OCI-LY3 (cell line): ENCODE measurements at regions not wholly inside any gene's neighbourhood (a gene's known extent, or its start where the extent isn't known, plus 50 kb on each side); places are given as distances from the start of the nearest gene placed in this dataset.
"Not testable (repeated sequence)": the region's sequence is repeated elsewhere in the genome, so short reads cannot be mapped to it uniquely, and the experiment has no call there.

ENCODE experiments used
- H2AFZ ChIP-seq: fragments of 200-600, 300-600 bp; shearing (Covaris generic); 2 replicates; pipeline ENCODE4 v1.6.0; 2014; ENCODE audit warnings: antibody characterized with exemption, low read depth, low read length
- H3K27ac ChIP-seq: fragments of 200-600, 300-600 bp; sonication (generic); 2 replicates; pipeline ENCODE4 v1.5.1; 2014; ENCODE audit warnings: mild to moderate bottlenecking, low read length, moderate library complexity, mixed read lengths
- H3K27me3 ChIP-seq: fragments of 200-600, 300-600 bp; sonication (generic); 2 replicates; pipeline ENCODE4 v1.6.1; 2014; ENCODE audit warnings: low read depth, low read length, mixed read lengths
- H3K36me3 ChIP-seq: fragments of 200-600, 300-600 bp; sonication (generic); replicated peaks from 2 replicates; pipeline ENCODE3; 2014; ENCODE audit warnings: low read depth, low read length, mixed read lengths
- H3K4me1 ChIP-seq: fragments of 300-600, 200-600 bp; sonication (generic); 2 replicates; pipeline ENCODE4 v1.6.1; 2014; ENCODE audit warnings: low read length, mixed read lengths
- H3K4me2 ChIP-seq: fragments of 200-600, 300-600 bp; sonication (generic); 2 replicates; pipeline ENCODE4 v1.6.1; 2014; ENCODE audit warnings: low read length, mixed read lengths
- H3K4me3 ChIP-seq: fragments of 300-600, 200-600 bp; sonication (generic); 2 replicates; pipeline ENCODE4 v1.5.1; 2014; ENCODE audit warnings: antibody characterized with exemption, mild to moderate bottlenecking, low read length, moderate library complexity
- H3K79me2 ChIP-seq: fragments of 300-600, 200-600 bp; shearing (Covaris generic); 2 replicates; pipeline ENCODE4 v1.6.1; 2014; ENCODE audit warnings: mild to moderate bottlenecking, low read length, mixed read lengths
- H3K9ac ChIP-seq: fragments of 300-600, 200-600 bp; shearing (Covaris generic); 2 replicates; pipeline ENCODE4 v1.6.0; 2014; ENCODE audit warnings: mild to moderate bottlenecking, low read length, moderate library complexity
- H3K9me3 ChIP-seq: fragments of 200-600, 300-600 bp; shearing (Covaris generic); 2 replicates; pipeline ENCODE4 v1.6.1; 2014; ENCODE audit warnings: low read length, mixed read lengths; ENCODE audit not compliant: insufficient read depth
- H4K20me1 ChIP-seq: fragments of 200-600, 300-600 bp; sonication (generic); 2 replicates; pipeline ENCODE4 v1.6.1; 2016; ENCODE audit warnings: low read length, mixed read lengths; ENCODE audit not compliant: insufficient read depth
- CTCF ChIP-seq: fragments of 200-600, 300-600 bp; sonication (generic); IDR thresholded peaks from 2 replicates; pipeline ENCODE4 v1.5.1; 2014; ENCODE audit warnings: antibody characterized with exemption, low read length, low read depth
- EZH2phosphoT487 ChIP-seq: fragments of 200-600 bp; shearing (Covaris generic); IDR thresholded peaks from 2 replicates; pipeline ENCODE4 v1.6.1; 2018; ENCODE audit warnings: antibody characterized with exemption, mixed run types, low read depth

GRCh38 chr3:110504401-110504800 is 567.2 kb upstream of the NECTIN3 start:
- no peak overlapping the region for H3K4me2 ChIP-seq
- H3K79me2 ChIP-seq = no peaks in the 10 kb centered on the region
- no peak for TF ChIP-seq CTCF
- no peak for TF ChIP-seq EZH2phosphoT487
- H3K4me3 ChIP-seq = no peak overlapping the region
- H3K27me3 ChIP-seq = no peaks in the 10 kb centered on the region
- no peaks in the 10 kb centered on the region for H3K4me1 ChIP-seq
- no peaks in the 10 kb centered on the region for H4K20me1 ChIP-seq
- H3K27ac ChIP-seq = no peak overlapping the region
- H3K36me3 ChIP-seq = no peaks in the 10 kb centered on the region
- H3K9me3 ChIP-seq = no peaks in the 10 kb centered on the region
- no peak overlapping the region for H2AFZ ChIP-seq
- H3K9ac ChIP-seq = no peak overlapping the region

GRCh38 chr3:110504901-110505300 is 566.7 kb upstream of the NECTIN3 start:
- Histone ChIP-seq H3K27ac (no peak overlapping the region), H3K27me3 (no peaks in the 10 kb centered on the region), H3K4me3 (no peak overlapping the region), H3K36me3 (no peaks in the 10 kb centered on the region), H4K20me1 (no peaks in the 10 kb centered on the region), H3K9me3 (no peaks in the 10 kb centered on the region), H2AFZ (no peak overlapping the region), H3K4me1 (no peaks in the 10 kb centered on the region), H3K4me2 (no peak overlapping the region), H3K79me2 (no peaks in the 10 kb centered on the region), H3K9ac (no peak overlapping the region)
- TF ChIP-seq CTCF = no peak
- TF ChIP-seq EZH2phosphoT487 = no peak

- H3K27me3 ChIP-seq = no peaks in the 10 kb centered on the region
- H3K4me2 ChIP-seq = no peak overlapping the region
- no peaks in the 10 kb centered on the region for H4K20me1 ChIP-seq
- no peak for TF ChIP-seq CTCF
- no peak for TF ChIP-seq EZH2phosphoT487
- H3K36me3 ChIP-seq = no peaks in the 10 kb centered on the region
- H3K9ac ChIP-seq = no peak overlapping the region
- H3K9me3 ChIP-seq = no peaks in the 10 kb centered on the region
- H3K27ac ChIP-seq = no peak overlapping the region
- no peaks in the 10 kb centered on the region for H3K4me1 ChIP-seq
- H2AFZ ChIP-seq = no peak overlapping the region
- H3K79me2 ChIP-seq = no peaks in the 10 kb centered on the region
- no peak overlapping the region for H3K4me3 ChIP-seq
These were observed 564.7 kb upstream of the NECTIN3 start for GRCh38 chr3:110506890-110507289.

GRCh38 chr3:110507570-110507969 is 564.0 kb upstream of the NECTIN3 start:
- not testable (repeated sequence) for H4K20me1 ChIP-seq, H3K9me3 ChIP-seq, H3K27me3 ChIP-seq, H3K4me1 ChIP-seq, H3K4me3 ChIP-seq, H3K4me2 ChIP-seq, H2AFZ ChIP-seq, H3K79me2 ChIP-seq, H3K9ac ChIP-seq, H3K36me3 ChIP-seq, H3K27ac ChIP-seq

- no peaks in the 10 kb centered on the region for H3K79me2 ChIP-seq
- no peak overlapping the region for H3K4me3 ChIP-seq
- H2AFZ ChIP-seq = no peak overlapping the region
- no peaks in the 10 kb centered on the region for H3K36me3 ChIP-seq
- no peak overlapping the region for H3K9ac ChIP-seq
- H4K20me1 ChIP-seq = no peaks in the 10 kb centered on the region
- H3K27me3 ChIP-seq = no peaks in the 10 kb centered on the region
- no peak overlapping the region for H3K4me2 ChIP-seq
- no peaks in the 10 kb centered on the region for H3K4me1 ChIP-seq
- TF ChIP-seq CTCF (no peak), EZH2phosphoT487 (no peak)
- H3K9me3 ChIP-seq = no peaks in the 10 kb centered on the region
- H3K27ac ChIP-seq = no peak overlapping the region
These were observed 558.7 kb upstream of the NECTIN3 start for GRCh38 chr3:110512961-110513360.
